ENCODE measurements at regions not wholly inside any gene's neighbourhood (a gene's known extent, or its start where the extent isn't known, plus 50 kb on each side); places are given as distances from the start of the nearest gene placed in this dataset.

GRCh38 chr22:25485626-25486545 lies 78.6 kb upstream of the GRK3 start:
- TF ChIP-seq CTCF (IDR thresholded peaks at IDR 0.05; ENCODE audit: low read depth, low read length, missing input control): no peak
- TF ChIP-seq FOXA1 (IDR thresholded peaks at IDR 0.05): no peak
- no peak for TF ChIP-seq MAX (IDR thresholded peaks at IDR 0.05)
- TF ChIP-seq JUND (IDR thresholded peaks at IDR 0.05): no peak
- no peak for TF ChIP-seq RAD21 (IDR thresholded peaks at IDR 0.05)
- TF ChIP-seq YY1 (IDR thresholded peaks at IDR 0.05): no peak
- TF ChIP-seq EGR1 (IDR thresholded peaks at IDR 0.05; ENCODE audit: low read depth in 2 of 2): no peak
